K562 (cell line): ENCODE measurements at regions not wholly inside any gene's neighbourhood (a gene's known extent, or its start where the extent isn't known, plus 50 kb on each side); places are given as distances from the start of the nearest gene placed in this dataset.
"Not testable (repeated sequence)": the region's sequence is repeated elsewhere in the genome, so short reads cannot be mapped to it uniquely, and the experiment has no call there.

Experiments
- ATAC-seq: fragments of 200-7000 bp; cut with Tn5 transposase; 3 replicates; pipeline ENCODE4 v1.9.1; 2020; ENCODE audit warnings: moderate library complexity
- BruUV-seq: library from RNA; stranded (reverse); fragments of 400-500 nt; replicated peaks from 2 replicates; lab custom pipeline; 2021; lab: Mats Ljungman, UMichigan
- CTCF ChIA-PET: fragments of 300-600 bp; formaldehyde crosslinking; extraction: SDS; loops from one replicate; lab custom pipeline; 2021; ENCODE audit warnings: low intra/inter-chr PET ratio; lab: Yijun Ruan, JAX
- POLR2A ChIA-PET: fragments of 300-600, 350-650 bp; sonication (Branson Sonifier 250); formaldehyde crosslinking; extraction: SDS; loops from one replicate; lab custom pipeline; 2021; ENCODE audit warnings: antibody characterized with exemption, inconsistent platforms; lab: Yijun Ruan, JAX
- DNase-seq, 4 experiments: peaks; one replicate each; pipeline versions ENCODE4 v3.0.0 to v3.0.0-alpha.2; 2011 to 2018; ENCODE audit warnings: low spot score in 3 of 4, mixed read lengths in 3 of 4; ENCODE audit errors: extremely low read depth in 1 of 4
- FAIRE-seq: peaks from 2 replicates; lab custom pipeline; 2011; peaks lifted over from hg19 to GRCh38; lab: Jason Lieb, UNC
- H2AFZ ChIP-seq: 2 replicates; pipeline ENCODE4 v1.6.0; 2011; ENCODE audit warnings: low read depth, low read length, control low read depth, inconsistent platforms
- H3K27ac ChIP-seq: fragments of 200-600 bp; 3 replicates; pipeline ENCODE4 v1.8.0; 2011; ENCODE audit warnings: low read depth, mild to moderate bottlenecking, control low read depth, inconsistent platforms, low read length, moderate library complexity, mixed read lengths; ENCODE audit errors: extremely low read depth
- H3K27me3 ChIP-seq, 2 experiments: fragments of 300-600 bp in 1 of 2; 2 replicates in 1 of 2; 3 replicates in 1 of 2; pipeline versions ENCODE4 v1.6.0 to v1.8.0; 2011; ENCODE audit warnings: inconsistent platforms in 2 of 2, low read length in 2 of 2, mild to moderate bottlenecking in 1 of 2, mixed read lengths in 1 of 2, moderate library complexity in 1 of 2; ENCODE audit not compliant: control insufficient read depth in 2 of 2, insufficient read depth in 2 of 2
- H3K36me3 ChIP-seq: fragments of 300-600 bp; 3 replicates; pipeline ENCODE4 v1.8.0; 2011; ENCODE audit warnings: mild to moderate bottlenecking, low read length, inconsistent platforms; ENCODE audit not compliant: control insufficient read depth, insufficient read depth
- H3K4me1 ChIP-seq, 2 experiments: fragments of 200-600 bp in 1 of 2; replicated peaks in 1 of 2; 2 replicates in 1 of 2; 3 replicates in 1 of 2; pipeline versions ENCODE4 v1.5.1 to v1.8.0; 2011; ENCODE audit warnings: inconsistent platforms in 2 of 2, low read length in 2 of 2, mild to moderate bottlenecking in 1 of 2, mixed read lengths in 1 of 2, moderate library complexity in 1 of 2; ENCODE audit not compliant: control insufficient read depth in 2 of 2, insufficient read depth in 2 of 2
- H3K4me2 ChIP-seq: 2 replicates; pipeline ENCODE4 v1.6.1; 2011; ENCODE audit warnings: low read length, control low read depth, inconsistent platforms, mixed read lengths; ENCODE audit not compliant: insufficient read depth
- H3K4me3 ChIP-seq: fragments of 200-600 bp; sonication (generic), shearing (Covaris generic); 2 replicates; pipeline ENCODE4 v1.5.1; 2016; ENCODE audit warnings: control low read depth, inconsistent platforms
- H3K79me2 ChIP-seq: fragments of 200-600 bp; 3 replicates; pipeline ENCODE4 v1.8.0; 2011; ENCODE audit warnings: low read length, inconsistent platforms; ENCODE audit not compliant: control insufficient read depth, insufficient read depth
- H3K9ac ChIP-seq, 2 experiments: 2 replicates each; pipeline versions ENCODE4 v1.6.0 to v1.6.1; 2011; ENCODE audit warnings: low read depth in 2 of 2, low read length in 2 of 2, control low read depth in 1 of 2, inconsistent platforms in 1 of 2, mild to moderate bottlenecking in 1 of 2, mixed read lengths in 1 of 2; ENCODE audit not compliant: insufficient read depth in 1 of 2
- H3K9me1 ChIP-seq: one replicate; pipeline ENCODE4 v1.6.0; 2011; ENCODE audit warnings: inconsistent platforms, mild to moderate bottlenecking, low read length, moderate library complexity; ENCODE audit not compliant: control insufficient read depth, insufficient read depth
- H3K9me3 ChIP-seq: replicated peaks from 2 replicates; pipeline ENCODE4 v1.5.1; 2011; ENCODE audit warnings: low read depth, low read length, inconsistent platforms; ENCODE audit not compliant: control insufficient read depth, insufficient read depth
- H4K20me1 ChIP-seq: replicated peaks from 2 replicates; pipeline ENCODE4 v1.6.1; 2011; ENCODE audit warnings: low read length, inconsistent platforms, mixed read lengths; ENCODE audit not compliant: control insufficient read depth, insufficient read depth
- WGBS: fragments of 100-300 bp; shearing (Covaris generic); methylation state at CpG from one replicate; pipeline ENCODE4 v1.1.6; 2016; ENCODE audit warnings: low coverage, mixed read lengths; ENCODE audit not compliant: insufficient coverage; ENCODE audit errors: missing lambda C conversion rate; 5-methylcytosine and 5-hydroxymethylcytosine counted together
- in situ Hi-C: fragments of 300-500 bp; cut with MboI; formaldehyde crosslinking; loops from 4 replicates; pipeline ENCODE4 v1.15.0; 2018; ENCODE audit warnings: inconsistent platforms, mixed read lengths
- intact Hi-C: fragments of 100-400 bp; cut with micrococcal nuclease; formaldehyde crosslinking; loops from 2 replicates; pipeline ENCODE4 v1.14.2; 2022
- TF ChIP-seq, protein P1 (sequence below), 2 experiments: fragments of 450-650 bp; formaldehyde crosslinking in 1 of 2; IDR thresholded peaks; 2 replicates each; pipeline versions ENCODE4 v1.4.0 to v1.6.1; 2014 to 2020; ENCODE audit warnings: mild to moderate bottlenecking in 2 of 2, borderline replicate concordance in 1 of 2, low read depth in 1 of 2

DNA sequence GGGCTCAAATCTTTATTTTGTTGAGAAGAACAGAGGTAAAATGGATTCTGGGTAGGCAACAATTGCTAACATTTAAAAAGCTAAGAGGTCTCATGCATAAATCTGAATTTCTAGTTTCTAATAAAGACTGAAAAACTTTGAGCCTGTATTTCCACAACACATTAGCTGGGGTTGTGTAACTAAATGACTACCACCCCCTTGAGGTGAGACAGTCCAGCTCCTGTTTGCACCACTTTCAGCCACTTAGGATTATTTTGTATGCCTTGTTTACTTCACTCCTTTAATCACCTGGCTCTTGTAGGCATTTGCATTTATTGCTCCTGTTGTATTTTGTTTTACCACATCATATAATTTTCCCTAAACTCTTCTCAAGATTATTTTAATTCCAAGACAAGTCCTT is 376.6 kb downstream of the PTH2R start (continued):
- TF ChIP-seq, protein P1, sequence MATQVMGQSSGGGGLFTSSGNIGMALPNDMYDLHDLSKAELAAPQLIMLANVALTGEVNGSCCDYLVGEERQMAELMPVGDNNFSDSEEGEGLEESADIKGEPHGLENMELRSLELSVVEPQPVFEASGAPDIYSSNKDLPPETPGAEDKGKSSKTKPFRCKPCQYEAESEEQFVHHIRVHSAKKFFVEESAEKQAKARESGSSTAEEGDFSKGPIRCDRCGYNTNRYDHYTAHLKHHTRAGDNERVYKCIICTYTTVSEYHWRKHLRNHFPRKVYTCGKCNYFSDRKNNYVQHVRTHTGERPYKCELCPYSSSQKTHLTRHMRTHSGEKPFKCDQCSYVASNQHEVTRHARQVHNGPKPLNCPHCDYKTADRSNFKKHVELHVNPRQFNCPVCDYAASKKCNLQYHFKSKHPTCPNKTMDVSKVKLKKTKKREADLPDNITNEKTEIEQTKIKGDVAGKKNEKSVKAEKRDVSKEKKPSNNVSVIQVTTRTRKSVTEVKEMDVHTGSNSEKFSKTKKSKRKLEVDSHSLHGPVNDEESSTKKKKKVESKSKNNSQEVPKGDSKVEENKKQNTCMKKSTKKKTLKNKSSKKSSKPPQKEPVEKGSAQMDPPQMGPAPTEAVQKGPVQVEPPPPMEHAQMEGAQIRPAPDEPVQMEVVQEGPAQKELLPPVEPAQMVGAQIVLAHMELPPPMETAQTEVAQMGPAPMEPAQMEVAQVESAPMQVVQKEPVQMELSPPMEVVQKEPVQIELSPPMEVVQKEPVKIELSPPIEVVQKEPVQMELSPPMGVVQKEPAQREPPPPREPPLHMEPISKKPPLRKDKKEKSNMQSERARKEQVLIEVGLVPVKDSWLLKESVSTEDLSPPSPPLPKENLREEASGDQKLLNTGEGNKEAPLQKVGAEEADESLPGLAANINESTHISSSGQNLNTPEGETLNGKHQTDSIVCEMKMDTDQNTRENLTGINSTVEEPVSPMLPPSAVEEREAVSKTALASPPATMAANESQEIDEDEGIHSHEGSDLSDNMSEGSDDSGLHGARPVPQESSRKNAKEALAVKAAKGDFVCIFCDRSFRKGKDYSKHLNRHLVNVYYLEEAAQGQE (IDR thresholded peaks at IDR 0.05; ENCODE audit: borderline replicate concordance) = peak; percentile 25; the same call in 1 of the 2 replicates
- TF ChIP-seq, protein P1 (CRISPR knock-in tag; IDR thresholded peaks at IDR 0.05; ENCODE audit: low read depth) = no peak

DNA sequence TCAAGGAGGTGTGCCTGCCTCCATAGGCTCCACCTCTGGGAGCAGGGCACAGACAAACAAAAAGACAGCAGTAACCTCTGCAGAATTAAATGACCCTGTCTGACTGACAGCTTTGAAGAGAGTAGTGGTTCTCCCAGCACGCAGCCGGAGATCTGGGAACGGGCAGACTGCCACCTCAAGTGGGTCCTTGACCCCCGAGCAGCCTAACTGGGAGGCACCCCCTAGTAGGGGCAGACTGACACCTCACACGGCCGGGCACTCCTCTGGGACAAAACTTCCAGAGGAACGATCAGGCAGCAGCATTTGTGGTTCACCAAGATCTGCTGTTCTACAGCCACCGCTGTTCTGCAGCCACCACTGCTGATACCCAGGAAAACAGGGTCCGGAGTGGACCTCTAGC is 378.2 kb downstream of the PTH2R start:
- intact Hi-C loops = loop anchor here (5.0 kb wide), 2 partner anchors 297 to 317 kb away; no protein-coding TSS in a partner anchor
- H3K9me1 ChIP-seq, H3K4me1 ChIP-seq, H4K20me1 ChIP-seq, H3K9me3 ChIP-seq, H3K4me2 ChIP-seq, H3K79me2 ChIP-seq, FAIRE-seq, POLR2A ChIA-PET, H3K4me3 ChIP-seq, BruUV-seq, H3K36me3 ChIP-seq, H3K27ac ChIP-seq, ATAC-seq, DNase-seq, H2AFZ ChIP-seq, CTCF ChIA-PET, H3K9ac ChIP-seq, in situ Hi-C loops, H3K27me3 ChIP-seq: not testable (repeated sequence)
- WGBS = 78% methylated on average over 5 of the region's 9 CpGs
